ENCODE measurements at regions not wholly inside any gene's neighbourhood (a gene's known extent, or its start where the extent isn't known, plus 50 kb on each side); places are given as distances from the start of the nearest gene placed in this dataset.

GRCh38 chr10:36534471-36535002 lies 590.9 kb upstream of the ANKRD30A start:
- TF ChIP-seq CTCF (IDR thresholded peaks at IDR 0.05) (no peak), POLR2A (IDR thresholded peaks at IDR 0.05) (no peak)
